Kidney (tissue), 13 donors: ENCODE measurements at regions not wholly inside any gene's neighbourhood (a gene's known extent, or its start where the extent isn't known, plus 50 kb on each side); places are given as distances from the start of the nearest gene placed in this dataset.

ENCODE experiments used
- DNase-seq, 5 donors: peaks; one replicate each; pipeline ENCODE4 v3.0.0-alpha.2; 2013 to 2020
- FAIRE-seq: peaks from 2 replicates; lab custom pipeline; 2012; peaks lifted over from hg19 to GRCh38; lab: Jason Lieb, UNC
- H3K27ac ChIP-seq, 2 donors: one replicate each; pipeline ENCODE4 v1.7.0; 2013; ENCODE audit warnings: low read depth in 2 of 2, low read length in 2 of 2, inconsistent platforms in 1 of 2
- H3K27me3 ChIP-seq: one replicate; pipeline ENCODE4 v1.7.1; 2013; ENCODE audit warnings: low read length, inconsistent platforms; ENCODE audit not compliant: control insufficient read depth, insufficient read depth
- H3K36me3 ChIP-seq, 3 donors: one replicate each; pipeline versions ENCODE4 v1.7.0 to v1.7.1; 2013; ENCODE audit warnings: low read length in 3 of 3, control low read depth in 1 of 3, inconsistent platforms in 1 of 3; ENCODE audit not compliant: insufficient read depth in 3 of 3, control insufficient read depth in 2 of 3
- H3K4me1 ChIP-seq, 3 donors: one replicate each; pipeline versions ENCODE4 v1.7.0 to v1.7.1; 2013; ENCODE audit warnings: low read length in 3 of 3, inconsistent platforms in 1 of 3, low read depth in 1 of 3; ENCODE audit not compliant: control insufficient read depth in 2 of 3, insufficient read depth in 2 of 3
- H3K4me3 ChIP-seq, 3 donors: one replicate each; pipeline versions ENCODE4 v1.7.0 to v1.8.1; 2013; ENCODE audit warnings: low read length in 3 of 3, control low read depth in 1 of 3, inconsistent platforms in 1 of 3
- H3K9ac ChIP-seq, 3 donors: one replicate each; pipeline versions ENCODE4 v1.7.0 to v1.7.1; 2013; ENCODE audit warnings: low read length in 3 of 3, control low read depth in 1 of 3, inconsistent platforms in 1 of 3
- H3K9me3 ChIP-seq, 3 donors: one replicate each; pipeline versions ENCODE4 v1.7.0 to v1.7.1; 2013; ENCODE audit warnings: low read length in 3 of 3, control low read depth in 1 of 3, inconsistent platforms in 1 of 3; ENCODE audit not compliant: control insufficient read depth in 2 of 3, insufficient read depth in 1 of 3
- CTCF ChIP-seq: IDR thresholded peaks from 3 replicates; pipeline ENCODE4 v1.5.1; 2012; ENCODE audit warnings: mild to moderate bottlenecking, moderate library complexity, borderline replicate concordance; ENCODE audit not compliant: insufficient read depth; ENCODE audit errors: extremely low read depth
- intact Hi-C: fragments of 100-400 bp; cut with DNase I; formaldehyde crosslinking; loops from one replicate; pipeline ENCODE4 v1.11.1; 2022
- donor health status: control.
- donor health status: control.
- donor health status: control.
- donor health status: control.
- donor health status: control.
- donor health status: DM: yes; HTN: yes; CAD: no.
- donor health status: Normal renal cell carcinoma (clear cell type).

GRCh38 chr16:47946092-47946491, 209.7 kb downstream of the ABCC12 start:
- TF ChIP-seq CTCF = no peak
- Histone ChIP-seq H3K27me3 (no peaks in the 10 kb centered on the region), H3K9ac (no peak overlapping the region), H3K36me3 (no peaks in the 10 kb centered on the region), H3K9me3 (no peaks in the 10 kb centered on the region), H3K4me1 (no peaks in the 10 kb centered on the region), H3K4me3 (no peak overlapping the region), H3K27ac (no peak overlapping the region)
- no peak for DNase-seq
- no peak for FAIRE-seq
- intact Hi-C loops = no loop called here

GRCh38 chr16:47944589-47944988, 211.2 kb downstream of the ABCC12 start:
- Histone ChIP-seq H3K4me1 (no peaks in the 10 kb centered on the region), H3K27me3 (no peaks in the 10 kb centered on the region), H3K4me3 (no peak overlapping the region), H3K36me3 (no peaks in the 10 kb centered on the region), H3K9me3 (no peaks in the 10 kb centered on the region), H3K27ac (no peak overlapping the region), H3K9ac (no peak overlapping the region)
- no peak for TF ChIP-seq CTCF
- no peak for DNase-seq
- intact Hi-C loops = no loop called here
- FAIRE-seq = no peak

- no peaks in the 10 kb centered on the region for H3K9me3 ChIP-seq
- no peak overlapping the region for H3K4me3 ChIP-seq
- H3K4me1 ChIP-seq = no peaks in the 10 kb centered on the region
- no peak for DNase-seq
- H3K9ac ChIP-seq = no peak overlapping the region
- H3K36me3 ChIP-seq = no peaks in the 10 kb centered on the region
- intact Hi-C loops = no loop called here
- FAIRE-seq = no peak
- no peak overlapping the region for H3K27ac ChIP-seq
- no peaks in the 10 kb centered on the region for H3K27me3 ChIP-seq
- no peak for TF ChIP-seq CTCF
Observed at GRCh38 chr16:47943235-47943634, 212.6 kb downstream of the ABCC12 start.

GRCh38 chr16:47940466-47940865, 215.3 kb downstream of the ABCC12 start:
- no peak for TF ChIP-seq CTCF
- Histone ChIP-seq H3K4me3 (no peak overlapping the region), H3K36me3 (no peaks in the 10 kb centered on the region), H3K27me3 (no peaks in the 10 kb centered on the region), H3K9me3 (no peaks in the 10 kb centered on the region), H3K4me1 (no peaks in the 10 kb centered on the region), H3K9ac (no peak overlapping the region), H3K27ac (no peak overlapping the region)
- FAIRE-seq = no peak
- no peak for DNase-seq
- intact Hi-C loops = no loop called here
